Spleen (tissue), 7 donors: ENCODE measurements at regions not wholly inside any gene's neighbourhood (a gene's known extent, or its start where the extent isn't known, plus 50 kb on each side); places are given as distances from the start of the nearest gene placed in this dataset.

Experiments used
- CTCF ChIP-seq, 11 experiments: fragments of 200-600 bp in 7 of 11; fragments of 450-650 bp in 4 of 11; sonication (generic) in 4 of 11; IDR thresholded peaks in 8 of 11; conservative IDR thresholded peaks in 3 of 11; 1 replicate in 7 of 11; 2 replicates in 4 of 11; pipeline versions ENCODE4 v1.4.0 to v1.8.0; 2016 to 2021; ENCODE audit warnings: antibody characterized with exemption in 11 of 11, inconsistent platforms in 4 of 11, mild to moderate bottlenecking in 1 of 11
- POLR2A ChIP-seq, 3 donors: fragments of 450-650 bp; IDR thresholded peaks; one replicate each; pipeline ENCODE4 v1.5.1; 2017; ENCODE audit warnings: antibody characterized with exemption in 3 of 3, mild to moderate bottlenecking in 1 of 3
- POLR2AphosphoS5 ChIP-seq, 3 donors: sonication (generic); formaldehyde crosslinking; IDR thresholded peaks; one replicate each; pipeline ENCODE4 v1.5.1; 2017; ENCODE audit warnings: antibody characterized with exemption in 3 of 3
- donor health status: DM: no; HTN: no; CAD: no; lungs with moderate emphysema.
- donor health status: DM: no; HTN: no; CAD: no.
- donor health status: DM: no; HTN: no; CAD: no.

GRCh38 chr3:22935040-22935439 lies 268.1 kb upstream of the UBE2E2 start:
- no peak for TF ChIP-seq CTCF (IDR thresholded peaks at IDR 0.05 in 8 of 11, conservative IDR thresholded peaks at IDR 0.05 in 3 of 11)
- TF ChIP-seq POLR2A (IDR thresholded peaks at IDR 0.05): no peak
- TF ChIP-seq POLR2AphosphoS5 (IDR thresholded peaks at IDR 0.05): no peak
